ENCODE measurements at regions not wholly inside any gene's neighbourhood (a gene's known extent, or its start where the extent isn't known, plus 50 kb on each side); places are given as distances from the start of the nearest gene placed in this dataset.

GRCh38 chr11:122036493-122036892 lies 79.5 kb downstream of the BLID start:
- DNase-seq (ENCODE audit: low read depth, low spot score) (no peak), FAIRE-seq (no peak)
- Histone ChIP-seq H3K4me2 (ENCODE audit: control insufficient read depth, extremely low read depth, insufficient read depth, low read depth, low read length) (no peak overlapping the region), H3K9ac (ENCODE audit: control insufficient read depth, extremely low read depth, insufficient read depth, low read length) (no peak overlapping the region), H3K27ac (ENCODE audit: control insufficient read depth, insufficient read depth, low read length) (no peak overlapping the region), H2AFZ (ENCODE audit: control insufficient read depth, low read length) (no peak overlapping the region), H3K4me1 (ENCODE audit: control insufficient read depth, extremely low read depth, insufficient read depth, low read length) (peaks cover 6% of the 10 kb centered on the region), H3K9me3 (ENCODE audit: control insufficient read depth, low read depth, low read length) (no peaks in the 10 kb centered on the region), H3K9me1 (ENCODE audit: control insufficient read depth, extremely low read depth, insufficient read depth, low read length) (no peaks in the 10 kb centered on the region), H3K36me3 (ENCODE audit: control insufficient read depth in 2 of 2, extremely low read depth in 1 of 2, insufficient read depth in 2 of 2, low read length in 2 of 2) (no peaks in the 10 kb centered on the region), H4K20me1 (ENCODE audit: control insufficient read depth, extremely low read depth, insufficient read depth, low read length) (no peaks in the 10 kb centered on the region), H3K27me3 (ENCODE audit: control insufficient read depth, extremely low read depth, insufficient read depth, low read length) (no peaks in the 10 kb centered on the region), H3K79me2 (ENCODE audit: control insufficient read depth, insufficient read depth, low read length) (no peaks in the 10 kb centered on the region), H3K4me3 (ENCODE audit: control insufficient read depth in 2 of 3, extremely low read depth in 1 of 3, insufficient read depth in 2 of 3, low read depth in 1 of 3, low read length in 3 of 3) (no peak overlapping the region)
- dilution Hi-C loops (cut with MboI; ENCODE audit: extremely low pct_ligation_motif_present, low sequenced_read_pairs), result no loop called here
- TF ChIP-seq EZH2 (IDR thresholded peaks at IDR 0.05; ENCODE audit: low read length) (no peak), CTCF (optimal IDR thresholded peaks at IDR 0.05 in 1 of 3, IDR thresholded peaks at IDR 0.05 in 1 of 3, conservative IDR thresholded peaks at IDR 0.05 in 1 of 3; ENCODE audit: extremely low read depth in 1 of 3, insufficient read depth in 2 of 3, low read length in 3 of 3) (no peak)

- DNase-seq (ENCODE audit: low read depth, low spot score), result no peak
- no peak for FAIRE-seq
Measured at GRCh38 chr11:122036018-122036417, 80.0 kb downstream of the BLID start.

More at GRCh38 chr11:122036018-122036417, 80.0 kb downstream of the BLID start:
- TF ChIP-seq CTCF (optimal IDR thresholded peaks at IDR 0.05 in 1 of 3, IDR thresholded peaks at IDR 0.05 in 1 of 3, conservative IDR thresholded peaks at IDR 0.05 in 1 of 3; ENCODE audit: extremely low read depth in 1 of 3, insufficient read depth in 2 of 3, low read length in 3 of 3) (no peak), EZH2 (IDR thresholded peaks at IDR 0.05; ENCODE audit: low read length) (no peak)
- Histone ChIP-seq H3K9me3 (ENCODE audit: control insufficient read depth, low read depth, low read length) (no peaks in the 10 kb centered on the region), H3K27me3 (ENCODE audit: control insufficient read depth, extremely low read depth, insufficient read depth, low read length) (no peaks in the 10 kb centered on the region), H4K20me1 (ENCODE audit: control insufficient read depth, extremely low read depth, insufficient read depth, low read length) (no peaks in the 10 kb centered on the region), H3K4me1 (ENCODE audit: control insufficient read depth, extremely low read depth, insufficient read depth, low read length) (peaks cover 6% of the 10 kb centered on the region), H3K4me2 (ENCODE audit: control insufficient read depth, extremely low read depth, insufficient read depth, low read depth, low read length) (no peak overlapping the region), H3K36me3 (ENCODE audit: control insufficient read depth in 2 of 2, extremely low read depth in 1 of 2, insufficient read depth in 2 of 2, low read length in 2 of 2) (no peaks in the 10 kb centered on the region), H3K9me1 (ENCODE audit: control insufficient read depth, extremely low read depth, insufficient read depth, low read length) (no peaks in the 10 kb centered on the region), H3K79me2 (ENCODE audit: control insufficient read depth, insufficient read depth, low read length) (no peaks in the 10 kb centered on the region), H3K27ac (ENCODE audit: control insufficient read depth, insufficient read depth, low read length) (no peak overlapping the region), H3K9ac (ENCODE audit: control insufficient read depth, extremely low read depth, insufficient read depth, low read length) (no peak overlapping the region), H2AFZ (ENCODE audit: control insufficient read depth, low read length) (no peak overlapping the region), H3K4me3 (ENCODE audit: control insufficient read depth in 2 of 3, extremely low read depth in 1 of 3, insufficient read depth in 2 of 3, low read depth in 1 of 3, low read length in 3 of 3) (no peak overlapping the region)
- dilution Hi-C loops (cut with MboI; ENCODE audit: extremely low pct_ligation_motif_present, low sequenced_read_pairs), result no loop called here

Measured in keratinocyte (primary cell).